ENCODE measurements at regions not wholly inside any gene's neighbourhood (a gene's known extent, or its start where the extent isn't known, plus 50 kb on each side); places are given as distances from the start of the nearest gene placed in this dataset.

DNA sequence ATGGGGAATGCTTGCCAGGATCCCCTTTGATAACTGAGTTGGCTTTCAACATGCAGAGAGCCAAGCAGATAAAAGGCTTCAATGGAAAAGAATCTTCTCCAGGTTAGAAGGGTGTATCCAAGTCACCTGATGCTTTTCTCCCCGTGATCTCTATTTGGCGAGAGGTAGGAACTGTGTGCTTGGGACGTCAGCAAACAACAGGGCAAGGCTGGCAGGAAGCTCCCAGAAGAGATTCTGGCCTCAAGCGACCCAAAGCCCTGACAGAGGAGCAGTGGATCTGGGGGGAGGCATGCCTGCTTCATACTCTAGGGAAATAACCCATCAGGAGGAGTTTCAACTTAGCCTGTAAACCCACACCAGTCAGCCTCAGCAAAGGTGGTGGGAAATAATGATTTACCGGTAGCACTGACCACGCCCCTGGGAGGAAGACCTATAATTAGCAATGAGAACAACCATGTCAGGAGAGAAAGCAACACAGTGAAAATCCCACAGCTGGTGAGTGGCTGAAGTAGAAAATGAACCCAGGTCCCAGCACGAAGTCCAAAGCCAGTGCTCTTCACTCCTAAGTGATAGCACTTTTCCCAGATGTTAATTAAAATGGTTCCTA, 76.3 kb upstream of the SEC11C start:
- no peak for TF ChIP-seq YY1 (IDR thresholded peaks at IDR 0.05)
- TF ChIP-seq, protein P1, sequence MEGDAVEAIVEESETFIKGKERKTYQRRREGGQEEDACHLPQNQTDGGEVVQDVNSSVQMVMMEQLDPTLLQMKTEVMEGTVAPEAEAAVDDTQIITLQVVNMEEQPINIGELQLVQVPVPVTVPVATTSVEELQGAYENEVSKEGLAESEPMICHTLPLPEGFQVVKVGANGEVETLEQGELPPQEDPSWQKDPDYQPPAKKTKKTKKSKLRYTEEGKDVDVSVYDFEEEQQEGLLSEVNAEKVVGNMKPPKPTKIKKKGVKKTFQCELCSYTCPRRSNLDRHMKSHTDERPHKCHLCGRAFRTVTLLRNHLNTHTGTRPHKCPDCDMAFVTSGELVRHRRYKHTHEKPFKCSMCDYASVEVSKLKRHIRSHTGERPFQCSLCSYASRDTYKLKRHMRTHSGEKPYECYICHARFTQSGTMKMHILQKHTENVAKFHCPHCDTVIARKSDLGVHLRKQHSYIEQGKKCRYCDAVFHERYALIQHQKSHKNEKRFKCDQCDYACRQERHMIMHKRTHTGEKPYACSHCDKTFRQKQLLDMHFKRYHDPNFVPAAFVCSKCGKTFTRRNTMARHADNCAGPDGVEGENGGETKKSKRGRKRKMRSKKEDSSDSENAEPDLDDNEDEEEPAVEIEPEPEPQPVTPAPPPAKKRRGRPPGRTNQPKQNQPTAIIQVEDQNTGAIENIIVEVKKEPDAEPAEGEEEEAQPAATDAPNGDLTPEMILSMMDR (IDR thresholded peaks at IDR 0.05; ENCODE audit: low read depth, low read length, missing input control) = no peak
- no peak for TF ChIP-seq JUND (IDR thresholded peaks at IDR 0.05)
- TF ChIP-seq, protein P2, sequence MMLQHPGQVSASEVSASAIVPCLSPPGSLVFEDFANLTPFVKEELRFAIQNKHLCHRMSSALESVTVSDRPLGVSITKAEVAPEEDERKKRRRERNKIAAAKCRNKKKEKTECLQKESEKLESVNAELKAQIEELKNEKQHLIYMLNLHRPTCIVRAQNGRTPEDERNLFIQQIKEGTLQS (IDR thresholded peaks at IDR 0.05) = no peak
- TF ChIP-seq GABPA (IDR thresholded peaks at IDR 0.05 in 1 of 2, conservative IDR thresholded peaks at IDR 0.05 in 1 of 2) = no peak
- no peak for TF ChIP-seq HNF4A (conservative IDR thresholded peaks at IDR 0.05)
- no peak for TF ChIP-seq TAF1 (conservative IDR thresholded peaks at IDR 0.05)
- no peak for TF ChIP-seq RAD21 (IDR thresholded peaks at IDR 0.05)
- TF ChIP-seq EGR1 (IDR thresholded peaks at IDR 0.05; ENCODE audit: low read depth in 2 of 2) = no peak

All from liver (tissue), 3 donors.